GM23338 (cell line): ENCODE measurements at regions not wholly inside any gene's neighbourhood (a gene's known extent, or its start where the extent isn't known, plus 50 kb on each side); places are given as distances from the start of the nearest gene placed in this dataset.

Experiments used
- CREB1 ChIP-seq: fragments of 250-450 bp; sonication (Bioruptor Pico); IDR thresholded peaks from 2 replicates; pipeline ENCODE4 v1.5.0; 2020; ENCODE audit warnings: low read depth, mild to moderate bottlenecking, moderate library complexity
- CTCF ChIP-seq, 2 experiments: fragments of 200-600 bp in 1 of 2; sonication (generic) in 1 of 2; conservative IDR thresholded peaks; 2 replicates each; pipeline versions ENCODE4 v1.5.1 to v1.6.1; 2016 to 2017; ENCODE audit warnings: antibody characterized with exemption in 2 of 2, low read depth in 2 of 2, mild to moderate bottlenecking in 2 of 2, moderate library complexity in 1 of 2
- EZH2 ChIP-seq: fragments of 200-600 bp; sonication (generic); IDR thresholded peaks from one replicate; pipeline ENCODE4 v1.8.0; 2017; ENCODE audit warnings: antibody characterized with exemption, mild to moderate bottlenecking, low read depth; ENCODE audit not compliant: unreplicated experiment
- EZH2phosphoT487 ChIP-seq: fragments of 200-600 bp; sonication (generic); IDR thresholded peaks from one replicate; pipeline ENCODE4 v1.8.1; 2018; ENCODE audit warnings: antibody characterized with exemption; ENCODE audit not compliant: unreplicated experiment
- POLR2AphosphoS5 ChIP-seq: IDR thresholded peaks from 2 replicates; pipeline ENCODE4 v1.6.1; 2016; ENCODE audit warnings: antibody characterized with exemption, low read depth
- REST ChIP-seq: IDR thresholded peaks from one replicate; pipeline ENCODE4 v1.6.1; 2018; ENCODE audit warnings: antibody characterized with exemption; ENCODE audit not compliant: unreplicated experiment
- ZNF114 ChIP-seq: fragments of 250-450 bp; sonication (Bioruptor Pico); IDR thresholded peaks from 2 replicates; pipeline ENCODE4 v1.5.0; 2020; ENCODE audit warnings: mild to moderate bottlenecking, moderate library complexity

DNA sequence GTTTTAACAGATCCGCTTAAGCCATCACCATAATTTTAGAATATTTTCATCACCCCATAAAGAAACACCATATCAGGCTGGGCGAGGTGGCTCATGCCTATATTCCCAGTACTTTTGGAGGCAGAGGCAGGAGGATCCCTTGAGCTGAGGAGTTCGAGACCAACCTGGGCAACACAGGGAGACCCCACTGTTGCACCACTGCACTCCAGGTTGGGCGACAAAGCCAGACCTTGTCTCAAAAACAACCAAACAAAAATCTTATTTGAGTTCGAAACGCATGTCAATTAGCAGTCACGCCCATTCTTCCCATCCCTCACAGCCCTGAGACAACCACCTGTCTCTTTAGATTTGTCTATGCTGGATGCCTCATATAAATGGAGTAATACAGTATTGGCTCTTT lies 119.9 kb downstream of the KLF13 start:
- TF ChIP-seq CTCF (conservative IDR thresholded peaks at IDR 0.05; ENCODE audit: low read depth in 2 of 2), result no peak
- TF ChIP-seq EZH2phosphoT487, result no peak
- no peak for TF ChIP-seq ZNF114 (CRISPR knock-in tag)
- no peak for TF ChIP-seq EZH2
- TF ChIP-seq POLR2AphosphoS5, result no peak
- TF ChIP-seq REST, result no peak
- TF ChIP-seq CREB1 (CRISPR knock-in tag), result no peak
